GM18507 (cell line): ENCODE measurements at regions not wholly inside any gene's neighbourhood (a gene's known extent, or its start where the extent isn't known, plus 50 kb on each side); places are given as distances from the start of the nearest gene placed in this dataset.
"Not testable (repeated sequence)": the region's sequence is repeated elsewhere in the genome, so short reads cannot be mapped to it uniquely, and the experiment has no call there.

Source experiments
- DNase-seq: peaks from one replicate; pipeline ENCODE4 v3.0.0; 2011; ENCODE audit warnings: low read depth; ENCODE audit not compliant: insufficient read length; ENCODE audit errors: extremely low spot score
- FAIRE-seq: peaks from 2 replicates; lab custom pipeline; 2011; peaks lifted over from hg19 to GRCh38; lab: Jason Lieb, UNC

DNA sequence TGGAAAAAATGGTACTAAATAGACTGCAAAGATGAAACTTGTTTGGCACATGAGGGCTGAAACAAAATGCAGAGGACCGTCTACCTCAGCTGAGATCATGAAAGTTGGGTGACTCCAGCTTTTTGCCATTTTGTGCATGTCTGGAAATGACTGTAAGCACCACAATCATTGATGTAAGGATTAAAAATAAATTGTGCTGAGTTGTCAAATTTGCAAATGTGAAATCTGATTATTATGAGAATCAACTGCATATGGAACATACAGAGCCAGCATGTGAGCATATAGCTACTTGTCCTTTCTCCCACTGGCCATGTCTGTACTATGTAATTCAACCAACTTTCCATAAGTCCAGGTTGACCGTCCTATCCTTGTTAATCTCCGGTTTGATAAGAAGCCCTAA lies 736.9 kb upstream of the PRMT6 start:
- no peak for DNase-seq

DNA sequence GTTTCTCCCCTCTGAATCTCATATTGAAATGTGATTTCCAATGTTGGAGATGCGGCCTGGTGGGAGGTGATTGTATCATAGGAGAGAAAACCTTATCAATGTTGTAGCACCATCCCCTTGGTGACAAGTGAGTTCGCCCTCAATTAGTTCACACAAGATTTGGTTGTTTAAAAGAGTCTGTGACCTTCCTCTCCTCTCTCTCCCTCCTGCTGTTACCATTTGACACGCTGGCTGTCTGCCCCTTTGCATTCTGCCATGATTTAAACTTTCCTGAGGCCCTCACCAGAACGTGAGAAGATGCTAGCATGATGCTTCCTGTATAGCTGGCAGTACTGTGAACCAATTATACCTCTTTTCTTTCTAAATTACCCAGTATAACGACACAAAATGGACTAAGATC lies 730.9 kb upstream of the PRMT6 start:
- DNase-seq (no peak), FAIRE-seq (no peak)

More for the DNA sequence above, 736.9 kb upstream of the PRMT6 start:
- no peak for FAIRE-seq

DNA sequence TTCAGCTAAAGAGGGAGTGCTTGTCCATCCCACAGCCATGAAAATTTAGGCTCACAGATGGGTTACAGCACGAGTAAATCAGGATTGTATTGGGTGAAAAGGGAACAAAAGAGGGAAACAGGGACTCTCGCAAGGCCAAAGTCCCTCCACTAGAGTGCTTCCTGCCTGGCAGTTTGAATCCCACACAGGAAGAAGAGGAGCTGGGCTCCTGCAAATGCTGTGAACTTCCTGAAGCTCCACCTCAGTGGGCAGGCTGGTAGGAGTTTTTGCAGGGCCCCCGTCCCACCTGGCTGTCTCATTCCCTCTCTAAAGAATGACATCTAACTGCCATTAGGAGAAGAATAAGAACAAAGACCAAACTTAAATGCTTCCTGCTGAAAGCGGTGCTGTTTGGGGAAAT lies 712.0 kb upstream of the PRMT6 start:
- DNase-seq (no peak), FAIRE-seq (no peak)

DNA sequence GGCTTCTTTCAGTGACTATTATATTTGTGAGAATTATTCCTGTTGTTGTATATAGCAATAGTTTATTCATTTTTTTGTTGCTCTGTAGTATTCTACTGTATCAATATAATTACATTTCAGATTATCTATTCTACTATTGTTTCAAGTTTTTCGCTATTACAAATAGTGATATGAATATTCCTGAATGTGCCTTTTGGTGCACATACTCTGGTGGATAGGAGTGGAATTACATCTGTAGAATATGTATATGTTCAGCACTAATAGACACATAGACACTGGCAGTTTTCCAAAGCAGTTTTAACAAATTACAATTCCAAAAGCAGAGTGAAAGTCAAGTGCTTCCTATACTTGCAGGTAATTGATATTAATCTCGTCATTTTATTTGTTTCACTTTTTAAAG lies 696.2 kb upstream of the PRMT6 start:
- FAIRE-seq (no peak), DNase-seq (no peak)

DNA sequence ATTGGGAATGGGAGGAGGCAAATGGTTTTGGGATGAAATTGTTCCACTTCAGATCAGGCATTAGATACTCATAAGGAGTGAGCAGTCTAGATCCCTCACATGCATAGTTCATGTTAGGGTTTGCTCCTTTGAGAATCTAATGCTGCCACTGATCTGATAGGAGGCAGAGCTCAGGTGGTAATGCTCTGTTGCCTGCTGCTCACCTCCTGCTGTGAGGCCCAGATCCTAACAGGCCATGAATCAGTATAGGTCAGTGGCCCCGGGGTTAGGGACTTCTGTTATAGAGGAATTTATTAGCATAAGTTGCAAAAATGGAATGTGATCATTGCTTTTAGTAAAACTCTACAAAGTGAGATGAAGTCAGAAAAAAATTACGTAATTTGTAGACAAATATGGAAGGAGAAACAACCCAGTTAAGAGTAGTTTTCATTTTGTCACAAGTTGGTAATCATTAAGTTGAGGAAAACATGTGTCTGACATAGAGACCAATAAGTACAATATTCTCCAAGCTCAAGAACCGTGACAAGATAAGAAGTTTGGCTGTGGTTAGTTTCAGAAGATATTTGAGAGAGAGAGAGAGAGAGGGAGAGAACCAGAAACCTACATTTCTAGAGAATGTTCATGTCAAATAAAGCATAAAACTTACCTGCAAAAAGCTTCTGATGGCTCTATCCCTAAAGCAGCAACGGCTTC lies 689.7 kb upstream of the PRMT6 start:
- DNase-seq (no peak), FAIRE-seq (no peak)

DNA sequence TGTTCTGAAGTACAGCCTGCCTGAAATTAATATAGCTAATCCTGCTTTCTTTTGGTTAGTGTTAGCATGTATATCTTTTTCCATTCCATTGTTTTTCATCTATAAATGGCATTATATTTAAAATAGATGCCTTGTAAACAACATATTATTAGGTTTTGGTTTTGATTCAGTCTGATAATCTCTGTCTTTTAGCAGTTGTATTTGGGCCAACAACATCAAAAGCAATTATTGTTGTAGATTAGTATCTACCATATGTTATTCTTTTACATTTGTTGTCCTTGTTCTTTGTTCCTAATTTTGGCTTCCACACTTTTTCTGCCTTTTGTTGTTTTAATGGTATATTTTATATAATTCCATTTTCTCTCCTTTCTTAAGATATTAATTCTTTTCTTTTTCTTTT lies 678.2 kb upstream of the PRMT6 start:
- DNase-seq (no peak), FAIRE-seq (no peak)

DNA sequence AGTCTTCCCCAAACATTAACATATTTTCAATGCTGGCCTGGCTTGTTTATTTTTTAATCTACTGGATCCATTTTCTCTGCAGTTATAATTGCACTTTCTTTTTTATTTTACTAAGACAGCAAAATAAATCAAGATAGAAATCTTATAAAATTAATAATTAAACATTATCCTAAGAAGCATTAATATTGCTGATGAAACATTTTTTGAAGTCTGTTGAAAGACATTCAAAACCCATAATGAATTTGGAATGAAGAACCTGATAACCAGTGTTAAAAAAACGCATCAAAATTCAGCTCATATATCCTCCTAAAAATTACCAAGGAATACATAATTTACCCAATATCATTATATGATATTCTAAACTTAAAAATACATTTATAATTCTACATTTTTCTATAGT lies 675.7 kb upstream of the PRMT6 start:
- FAIRE-seq (no peak), DNase-seq (no peak)

DNA sequence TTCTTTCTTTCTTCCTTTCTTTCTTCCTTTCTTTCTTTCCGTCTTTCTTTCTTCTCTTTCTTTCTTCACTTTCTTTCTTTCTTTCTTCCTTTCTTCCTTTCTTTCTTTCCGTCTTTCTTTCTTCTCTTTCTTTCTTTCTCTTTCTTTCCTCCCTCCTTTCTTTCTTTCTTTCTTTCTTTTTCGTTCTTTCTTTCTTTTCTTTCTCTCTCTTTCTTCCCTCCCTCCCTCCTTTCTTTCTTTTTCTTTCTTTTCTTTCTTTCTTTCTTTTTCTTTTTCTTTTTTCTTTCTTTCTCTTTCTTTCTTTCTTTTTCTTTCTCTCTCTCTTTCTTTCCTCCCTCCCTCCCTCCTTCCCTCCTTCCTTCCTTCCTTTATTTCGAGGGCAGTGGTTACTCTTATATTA lies 667.3 kb upstream of the PRMT6 start:
- not testable (repeated sequence) for DNase-seq, FAIRE-seq

DNA sequence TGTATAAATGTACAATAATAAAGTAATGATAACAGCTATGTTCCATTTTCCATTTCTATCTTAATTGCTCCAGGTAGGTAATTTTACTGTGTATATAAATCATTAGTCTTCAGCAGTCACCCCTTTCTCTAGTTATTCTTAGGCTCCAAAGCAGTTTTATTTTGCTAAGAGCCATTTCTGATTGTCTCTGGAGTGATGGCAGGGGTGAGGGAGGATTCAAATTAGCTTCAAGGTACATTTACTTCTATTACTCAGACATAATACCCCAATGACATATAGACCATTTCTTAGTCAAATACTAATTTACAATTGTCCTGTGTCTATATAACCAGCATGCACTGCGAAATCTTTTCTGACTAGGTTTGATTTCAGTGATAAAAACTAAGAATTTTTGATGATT lies 663.4 kb upstream of the PRMT6 start:
- DNase-seq (no peak), FAIRE-seq (no peak)

DNA sequence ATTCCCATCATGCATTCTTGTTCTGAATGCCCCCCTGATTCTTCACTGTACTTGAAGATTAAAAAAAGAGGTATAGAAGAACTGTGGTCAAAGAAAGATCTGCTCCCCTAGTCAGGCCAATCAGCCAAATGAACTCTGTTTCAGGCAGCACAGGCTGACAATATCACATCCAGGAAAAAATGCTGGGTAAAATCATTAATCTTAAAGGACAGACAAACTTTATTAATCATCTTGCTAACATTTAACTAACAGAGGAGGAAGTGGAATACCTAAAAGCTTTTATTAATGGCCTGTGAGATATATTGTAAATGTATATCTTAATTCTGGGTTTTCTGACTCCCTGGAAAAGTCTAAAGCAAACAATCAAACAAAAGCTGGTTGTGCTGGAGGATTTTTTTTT lies 660.5 kb upstream of the PRMT6 start:
- DNase-seq (no peak), FAIRE-seq (no peak)

DNA sequence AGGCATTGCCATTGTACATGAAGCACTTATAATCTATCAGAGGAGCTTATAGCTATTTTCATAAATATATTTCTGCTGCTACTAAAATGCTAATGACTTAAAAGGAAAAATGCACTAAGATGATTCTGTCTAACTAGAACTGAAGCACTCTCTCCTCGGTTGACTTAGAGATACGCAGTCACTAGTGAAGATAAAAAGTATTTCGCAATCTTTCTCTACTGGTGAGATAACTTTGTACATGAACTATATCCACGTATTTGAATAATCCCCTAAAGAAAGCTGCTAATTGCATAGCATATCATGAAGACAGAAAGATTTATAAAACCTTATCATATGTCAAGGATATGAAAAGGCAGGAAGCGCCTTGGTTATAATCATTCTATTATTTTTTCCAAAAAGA lies 658.1 kb upstream of the PRMT6 start:
- DNase-seq (no peak), FAIRE-seq (no peak)

DNA sequence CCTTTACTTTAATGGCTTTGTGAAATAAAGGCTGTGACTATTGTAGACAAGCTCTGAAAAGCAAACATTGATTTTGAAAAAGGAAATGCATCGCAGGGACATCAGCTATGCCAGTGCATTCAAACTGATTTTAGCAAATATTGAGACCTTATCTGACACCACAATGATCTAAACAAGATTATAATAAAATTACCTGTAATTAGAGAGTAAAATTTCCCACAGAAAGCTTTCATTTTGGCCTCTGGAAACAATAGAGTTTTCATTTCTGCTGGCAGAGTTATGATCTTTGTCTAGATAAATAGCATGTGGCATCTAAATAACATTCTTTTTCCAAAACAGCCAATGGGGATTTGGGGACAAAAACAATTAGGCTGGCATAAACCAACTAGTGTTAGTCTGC lies 650.4 kb upstream of the PRMT6 start:
- DNase-seq (no peak), FAIRE-seq (no peak)

DNA sequence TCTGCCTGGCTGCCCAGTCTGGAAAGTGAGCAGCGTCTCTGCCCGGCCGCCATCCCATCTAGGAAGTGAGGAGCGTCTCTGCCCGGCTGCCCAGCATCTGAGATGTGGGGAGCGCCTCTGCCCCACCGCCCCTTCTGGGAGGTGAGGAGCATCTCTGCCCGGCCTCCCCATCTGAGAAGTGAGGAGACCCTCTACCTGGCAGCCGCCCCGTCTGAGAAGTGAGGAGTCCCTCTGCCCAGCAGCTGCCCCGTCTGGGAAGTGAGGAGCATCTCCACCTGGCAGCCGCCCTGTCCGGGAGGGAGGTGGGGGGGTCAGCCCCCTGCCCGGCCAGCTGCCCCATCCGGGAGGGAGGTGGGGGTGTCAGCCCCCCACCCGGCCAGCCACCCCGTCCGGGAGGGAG lies 644.2 kb upstream of the PRMT6 start:
- not testable (repeated sequence) for FAIRE-seq, DNase-seq

DNA sequence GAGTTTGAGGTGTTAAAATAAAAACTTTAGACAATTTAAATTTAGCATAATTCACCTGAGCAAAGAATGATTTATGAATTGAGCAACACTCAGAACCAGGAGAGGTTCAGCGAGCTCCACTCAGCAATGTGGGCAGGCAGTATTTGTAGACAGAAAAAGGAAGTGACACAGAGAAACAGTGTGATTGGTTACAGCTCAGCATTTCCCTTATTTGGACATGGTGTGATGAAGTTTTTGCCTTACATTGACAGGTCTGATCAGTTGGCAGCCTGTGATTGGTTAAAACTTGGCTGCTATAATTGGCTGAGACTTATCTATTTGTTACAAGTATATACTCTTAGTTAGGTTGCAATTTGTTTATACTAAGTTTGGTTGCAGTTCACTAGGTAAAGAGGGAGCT lies 621.2 kb upstream of the PRMT6 start:
- no peak for FAIRE-seq
- no peak for DNase-seq

DNA sequence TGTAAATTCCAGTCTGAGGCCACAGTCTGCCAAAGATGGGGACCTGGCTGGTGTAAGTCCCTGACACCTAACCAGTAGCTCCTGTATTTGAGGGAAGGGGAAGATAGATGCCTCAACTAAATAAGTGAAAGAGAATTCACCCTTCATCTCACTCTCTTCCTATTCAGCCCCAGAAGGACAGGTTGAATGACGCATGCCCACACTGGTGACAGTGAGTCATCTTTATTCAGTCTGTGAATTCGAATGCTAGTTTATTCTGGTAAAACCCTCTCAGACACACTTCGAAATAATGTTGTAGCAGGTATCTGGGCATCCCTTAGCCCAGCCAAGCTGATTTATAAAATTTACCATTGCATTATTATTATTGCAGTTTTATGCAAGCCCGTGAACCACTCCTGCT lies 617.0 kb upstream of the PRMT6 start:
- FAIRE-seq: no peak
- no peak for DNase-seq

DNA sequence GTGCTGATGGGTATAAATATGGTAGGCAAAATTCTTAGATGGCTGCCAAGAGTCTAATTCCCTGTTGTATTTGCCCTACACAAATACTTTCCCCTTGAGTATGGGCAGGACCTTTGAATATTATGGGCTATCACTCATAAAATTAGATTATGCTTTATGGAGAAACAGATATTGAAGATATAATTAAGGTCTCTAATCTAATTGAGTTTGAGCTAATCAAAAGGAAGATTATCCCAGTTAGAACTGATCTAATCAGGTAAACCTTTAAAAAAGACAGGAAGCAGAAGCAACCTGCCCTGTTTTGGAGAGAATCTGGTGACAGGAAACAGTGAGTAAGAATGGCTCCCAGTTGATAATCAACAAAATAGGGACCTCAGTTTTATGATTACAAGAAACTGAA lies 609.0 kb upstream of the PRMT6 start:
- DNase-seq (no peak), FAIRE-seq (no peak)

DNA sequence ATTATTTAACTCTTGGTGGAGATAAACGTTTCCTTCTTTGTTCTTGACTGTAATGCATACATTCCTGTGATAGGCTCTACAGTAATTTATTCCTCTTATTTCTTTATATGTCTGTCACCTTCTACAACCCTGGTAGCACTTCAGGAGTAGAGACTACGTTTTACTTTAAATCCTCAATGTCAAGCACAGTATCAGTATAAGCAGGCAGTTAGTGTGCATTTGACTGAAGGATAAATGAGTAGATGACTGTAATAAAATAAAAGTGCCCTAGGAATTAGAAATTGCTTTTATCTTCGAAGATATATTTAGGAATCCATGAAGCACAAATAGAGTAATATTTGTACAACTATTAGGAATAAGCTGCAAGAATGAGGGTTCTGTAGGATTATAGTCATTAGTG lies 599.6 kb upstream of the PRMT6 start:
- no peak for FAIRE-seq
- no peak for DNase-seq

DNA sequence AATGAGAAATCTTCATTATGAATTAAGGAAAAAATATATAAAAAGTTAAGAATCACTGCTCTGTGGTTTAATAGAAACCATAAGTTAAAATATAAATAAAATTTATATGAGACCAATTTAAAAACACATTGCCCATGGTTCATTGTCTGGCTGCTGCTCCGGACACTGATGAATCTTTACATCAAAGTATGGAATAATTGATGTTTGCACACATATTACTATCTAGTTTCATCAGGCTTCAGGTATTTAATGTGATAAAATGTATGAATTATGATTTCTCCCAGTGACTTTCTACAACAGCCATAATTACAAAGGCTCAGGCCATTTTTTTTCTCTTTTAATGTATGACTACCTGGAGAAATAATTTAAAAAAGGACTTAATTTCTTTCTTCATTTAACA lies 599.1 kb upstream of the PRMT6 start:
- DNase-seq: no peak
- FAIRE-seq: no peak

DNA sequence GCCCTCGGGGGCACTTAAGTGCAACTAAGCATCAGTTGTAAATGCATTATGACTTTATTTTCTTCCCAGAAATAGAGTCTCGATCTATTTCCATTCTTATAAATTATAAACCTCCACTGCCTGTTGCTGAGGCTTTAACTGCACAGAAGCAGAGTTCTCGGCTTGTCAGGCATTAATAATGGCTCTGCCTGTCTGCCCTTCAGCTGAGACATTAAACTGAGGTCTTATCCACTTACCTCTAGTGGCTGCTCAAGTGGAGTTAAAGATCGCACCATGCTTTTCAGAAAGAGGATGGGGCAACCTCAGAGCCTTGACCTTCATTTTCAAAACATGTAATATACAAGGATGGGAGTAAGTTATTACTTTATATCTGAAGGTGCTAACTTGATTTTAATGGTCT lies 597.6 kb upstream of the PRMT6 start:
- DNase-seq (no peak), FAIRE-seq (no peak)

DNA sequence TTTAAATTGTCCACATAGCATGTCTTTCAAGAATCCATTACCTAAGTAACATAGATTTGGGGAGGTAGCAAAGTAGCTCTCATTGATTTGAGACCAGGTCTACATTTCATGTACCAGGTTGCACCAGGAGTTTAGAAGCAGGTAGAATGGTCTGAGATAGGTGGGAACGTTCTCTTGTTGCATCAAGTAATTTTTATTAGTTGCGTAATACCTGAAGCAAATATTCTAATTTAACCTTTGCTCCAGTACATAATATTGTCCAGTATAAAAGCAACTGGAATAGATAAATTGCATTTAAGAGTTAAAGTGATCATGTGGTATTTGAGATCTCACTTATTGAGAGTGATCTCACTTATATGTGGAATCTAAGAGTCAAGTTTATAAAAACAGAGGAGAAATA lies 597.1 kb upstream of the PRMT6 start:
- FAIRE-seq: no peak
- no peak for DNase-seq

DNA sequence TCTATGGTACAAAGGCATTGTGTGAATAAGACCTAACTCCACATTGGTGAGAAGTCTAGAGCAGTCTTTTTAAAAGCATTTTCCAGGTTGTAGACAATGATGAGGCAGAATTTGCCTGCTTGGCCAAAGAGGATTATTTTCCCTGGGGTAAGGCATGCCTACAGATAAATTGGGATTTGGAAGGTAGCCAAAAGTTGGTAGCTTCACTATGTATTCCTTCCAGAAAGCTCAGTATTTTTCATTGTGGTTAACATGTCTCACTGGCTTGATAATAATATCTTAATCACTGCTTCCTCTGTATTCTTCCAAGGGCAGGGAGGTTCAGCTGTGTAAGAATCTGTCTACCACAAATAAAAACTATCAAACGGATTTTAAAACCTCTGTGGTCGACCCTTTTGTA lies 590.8 kb upstream of the PRMT6 start:
- DNase-seq (no peak), FAIRE-seq (no peak)

DNA sequence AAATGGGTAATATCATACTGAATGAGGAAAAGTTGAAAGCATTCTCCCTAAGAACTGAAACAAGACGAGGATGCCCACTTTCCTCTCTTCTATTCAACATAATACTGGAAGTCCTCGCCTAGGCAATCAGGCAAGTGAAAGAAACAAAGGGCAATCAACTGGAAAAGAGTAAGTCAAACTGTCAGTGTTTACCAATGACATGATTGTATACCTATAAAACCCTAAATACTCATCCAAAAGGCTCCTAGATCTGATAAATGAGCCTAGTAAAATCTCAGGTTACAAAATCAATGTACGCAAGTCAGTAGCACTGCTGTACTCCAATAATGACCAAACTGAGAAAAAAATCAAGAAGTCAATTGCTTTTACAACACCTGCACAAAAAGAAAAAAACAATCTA lies 575.8 kb upstream of the PRMT6 start:
- DNase-seq (no peak), FAIRE-seq (no peak)
